ENCODE measurements at regions not wholly inside any gene's neighbourhood (a gene's known extent, or its start where the extent isn't known, plus 50 kb on each side); places are given as distances from the start of the nearest gene placed in this dataset.
"Not testable (repeated sequence)": the region's sequence is repeated elsewhere in the genome, so short reads cannot be mapped to it uniquely, and the experiment has no call there.

DNA sequence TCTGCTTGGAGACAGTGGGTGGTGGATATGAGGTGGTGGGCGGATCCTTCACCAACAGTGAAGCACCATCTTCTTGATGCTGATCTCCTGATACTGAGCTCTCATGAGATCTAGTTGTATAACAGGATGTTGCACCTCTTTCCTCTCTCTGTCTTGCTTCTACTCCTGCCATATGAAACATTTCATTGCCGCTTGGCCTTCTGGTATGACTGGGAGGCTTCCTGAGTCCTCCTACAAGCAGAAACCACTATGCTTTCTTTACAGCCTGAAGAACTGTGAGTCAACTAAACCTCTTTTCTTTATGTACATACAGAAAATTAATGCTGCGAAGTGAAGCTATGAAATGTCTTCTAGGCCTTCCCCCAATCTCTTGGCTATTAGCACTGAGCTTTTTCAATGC is 130.6 kb upstream of the ZNF519 start:
- TF ChIP-seq, protein P1, sequence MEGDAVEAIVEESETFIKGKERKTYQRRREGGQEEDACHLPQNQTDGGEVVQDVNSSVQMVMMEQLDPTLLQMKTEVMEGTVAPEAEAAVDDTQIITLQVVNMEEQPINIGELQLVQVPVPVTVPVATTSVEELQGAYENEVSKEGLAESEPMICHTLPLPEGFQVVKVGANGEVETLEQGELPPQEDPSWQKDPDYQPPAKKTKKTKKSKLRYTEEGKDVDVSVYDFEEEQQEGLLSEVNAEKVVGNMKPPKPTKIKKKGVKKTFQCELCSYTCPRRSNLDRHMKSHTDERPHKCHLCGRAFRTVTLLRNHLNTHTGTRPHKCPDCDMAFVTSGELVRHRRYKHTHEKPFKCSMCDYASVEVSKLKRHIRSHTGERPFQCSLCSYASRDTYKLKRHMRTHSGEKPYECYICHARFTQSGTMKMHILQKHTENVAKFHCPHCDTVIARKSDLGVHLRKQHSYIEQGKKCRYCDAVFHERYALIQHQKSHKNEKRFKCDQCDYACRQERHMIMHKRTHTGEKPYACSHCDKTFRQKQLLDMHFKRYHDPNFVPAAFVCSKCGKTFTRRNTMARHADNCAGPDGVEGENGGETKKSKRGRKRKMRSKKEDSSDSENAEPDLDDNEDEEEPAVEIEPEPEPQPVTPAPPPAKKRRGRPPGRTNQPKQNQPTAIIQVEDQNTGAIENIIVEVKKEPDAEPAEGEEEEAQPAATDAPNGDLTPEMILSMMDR (IDR thresholded peaks at IDR 0.05; ENCODE audit: low read depth, low read length, missing input control): not testable (repeated sequence)
- not testable (repeated sequence) for TF ChIP-seq TAF1 (conservative IDR thresholded peaks at IDR 0.05); RAD21 (IDR thresholded peaks at IDR 0.05); JUND (IDR thresholded peaks at IDR 0.05); SP1 (IDR thresholded peaks at IDR 0.05); EGR1 (IDR thresholded peaks at IDR 0.05; ENCODE audit: low read depth in 2 of 2); NR2F2 (IDR thresholded peaks at IDR 0.05); GABPA (IDR thresholded peaks at IDR 0.05 in 1 of 2, conservative IDR thresholded peaks at IDR 0.05 in 1 of 2); FOXA2 (IDR thresholded peaks at IDR 0.05)
- TF ChIP-seq, protein P2, sequence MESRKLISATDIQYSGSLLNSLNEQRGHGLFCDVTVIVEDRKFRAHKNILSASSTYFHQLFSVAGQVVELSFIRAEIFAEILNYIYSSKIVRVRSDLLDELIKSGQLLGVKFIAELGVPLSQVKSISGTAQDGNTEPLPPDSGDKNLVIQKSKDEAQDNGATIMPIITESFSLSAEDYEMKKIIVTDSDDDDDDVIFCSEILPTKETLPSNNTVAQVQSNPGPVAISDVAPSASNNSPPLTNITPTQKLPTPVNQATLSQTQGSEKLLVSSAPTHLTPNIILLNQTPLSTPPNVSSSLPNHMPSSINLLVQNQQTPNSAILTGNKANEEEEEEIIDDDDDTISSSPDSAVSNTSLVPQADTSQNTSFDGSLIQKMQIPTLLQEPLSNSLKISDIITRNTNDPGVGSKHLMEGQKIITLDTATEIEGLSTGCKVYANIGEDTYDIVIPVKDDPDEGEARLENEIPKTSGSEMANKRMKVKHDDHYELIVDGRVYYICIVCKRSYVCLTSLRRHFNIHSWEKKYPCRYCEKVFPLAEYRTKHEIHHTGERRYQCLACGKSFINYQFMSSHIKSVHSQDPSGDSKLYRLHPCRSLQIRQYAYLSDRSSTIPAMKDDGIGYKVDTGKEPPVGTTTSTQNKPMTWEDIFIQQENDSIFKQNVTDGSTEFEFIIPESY (IDR thresholded peaks at IDR 0.05): not testable (repeated sequence)
- TF ChIP-seq, protein P3, sequence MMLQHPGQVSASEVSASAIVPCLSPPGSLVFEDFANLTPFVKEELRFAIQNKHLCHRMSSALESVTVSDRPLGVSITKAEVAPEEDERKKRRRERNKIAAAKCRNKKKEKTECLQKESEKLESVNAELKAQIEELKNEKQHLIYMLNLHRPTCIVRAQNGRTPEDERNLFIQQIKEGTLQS (IDR thresholded peaks at IDR 0.05): not testable (repeated sequence)
- TF ChIP-seq, protein P4, sequence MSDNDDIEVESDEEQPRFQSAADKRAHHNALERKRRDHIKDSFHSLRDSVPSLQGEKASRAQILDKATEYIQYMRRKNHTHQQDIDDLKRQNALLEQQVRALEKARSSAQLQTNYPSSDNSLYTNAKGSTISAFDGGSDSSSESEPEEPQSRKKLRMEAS (IDR thresholded peaks at IDR 0.05): not testable (repeated sequence)

Measured in liver (tissue), 3 donors.